Sigmoid colon (tissue), 6 donors: ENCODE measurements at regions not wholly inside any gene's neighbourhood (a gene's known extent, or its start where the extent isn't known, plus 50 kb on each side); places are given as distances from the start of the nearest gene placed in this dataset.

ENCODE experiments used
- DNase-seq: peaks from one replicate; pipeline ENCODE4 v3.0.0-alpha.2; 2019
- H3K27ac ChIP-seq, 4 donors: fragments of 200-600 bp; sonication (generic); one replicate each; pipeline ENCODE4 v1.5.1; 2016 to 2019; ENCODE audit warnings: mild to moderate bottlenecking in 1 of 4
- H3K27me3 ChIP-seq, 3 donors: fragments of 200-600 bp; sonication (generic); one replicate each; pipeline ENCODE4 v1.5.1; 2019; ENCODE audit warnings: mild to moderate bottlenecking in 1 of 3
- H3K36me3 ChIP-seq, 4 donors: fragments of 200-600 bp; sonication (generic); one replicate each; pipeline ENCODE4 v1.5.1; 2016 to 2019
- H3K4me1 ChIP-seq, 4 donors: fragments of 200-600 bp; sonication (generic); one replicate each; pipeline ENCODE4 v1.5.1; 2017 to 2019
- H3K4me3 ChIP-seq, 4 donors: fragments of 200-600 bp; sonication (generic); one replicate each; pipeline ENCODE4 v1.5.1; 2017 to 2019; ENCODE audit warnings: mild to moderate bottlenecking in 2 of 4, moderate library complexity in 1 of 4
- H3K9me3 ChIP-seq, 4 donors: fragments of 200-600 bp in 3 of 4; sonication (generic) in 3 of 4; one replicate each; pipeline versions ENCODE4 v1.5.1 to v1.6.1; 2013 to 2019
- EP300 ChIP-seq, 4 donors: sonication (generic); formaldehyde crosslinking; IDR thresholded peaks; one replicate each; pipeline ENCODE4 v1.6.1; 2017; ENCODE audit warnings: antibody characterized with exemption in 4 of 4
- POLR2A ChIP-seq, 2 donors: fragments of 450-650 bp; IDR thresholded peaks; one replicate each; pipeline ENCODE4 v1.6.1; 2016; ENCODE audit warnings: antibody characterized with exemption in 2 of 2, mild to moderate bottlenecking in 2 of 2, moderate library complexity in 2 of 2
- POLR2AphosphoS5 ChIP-seq, 4 donors: sonication (generic); formaldehyde crosslinking; IDR thresholded peaks; one replicate each; pipeline ENCODE4 v1.6.1; 2017; ENCODE audit warnings: antibody characterized with exemption in 4 of 4
- WGBS, 2 donors: extraction: QIAGEN DNeasy Blood & Tissue Kit; methylation state at CpG; one replicate each; pipeline ENCODE4 v1.1.7; 2013; 5-methylcytosine and 5-hydroxymethylcytosine counted together
- intact Hi-C: fragments of 100-400 bp; cut with DNase I; formaldehyde crosslinking; loops from one replicate; pipeline ENCODE4 v1.15.1; 2023
- TF ChIP-seq, protein P1 (sequence below), 4 experiments: fragments of 450-650 bp in 3 of 4; fragments of 200-600 bp in 1 of 4; IDR thresholded peaks; one replicate each; pipeline ENCODE4 v1.5.1; 2016 to 2019; ENCODE audit warnings: antibody characterized with exemption in 4 of 4, mild to moderate bottlenecking in 3 of 4, moderate library complexity in 2 of 4
- donor health status: healthy with polysubstance abuse.
- donor health status: healthy.

DNA sequence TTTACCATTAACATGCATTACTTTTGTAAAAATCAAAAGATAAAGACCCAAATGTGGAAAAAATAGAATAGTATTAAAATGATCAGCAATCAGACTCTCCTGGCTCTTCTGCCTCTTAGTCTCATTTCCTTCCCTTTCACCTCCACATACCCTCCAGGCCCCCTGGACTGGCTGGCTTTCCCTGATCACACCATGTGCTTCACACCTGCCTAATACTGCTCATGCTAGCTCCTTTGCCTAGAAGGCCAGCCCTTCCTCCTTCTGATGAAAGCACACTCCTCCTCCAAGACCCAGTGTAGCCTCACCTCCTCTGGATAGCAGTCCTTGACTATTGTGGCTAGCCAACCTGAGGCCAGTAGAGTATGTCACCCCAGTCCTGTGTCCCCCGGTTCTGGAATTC lies 182.0 kb upstream of the HEY2 start:
- H3K4me1 ChIP-seq = no peaks in the 10 kb centered on the region
- TF ChIP-seq, protein P1, sequence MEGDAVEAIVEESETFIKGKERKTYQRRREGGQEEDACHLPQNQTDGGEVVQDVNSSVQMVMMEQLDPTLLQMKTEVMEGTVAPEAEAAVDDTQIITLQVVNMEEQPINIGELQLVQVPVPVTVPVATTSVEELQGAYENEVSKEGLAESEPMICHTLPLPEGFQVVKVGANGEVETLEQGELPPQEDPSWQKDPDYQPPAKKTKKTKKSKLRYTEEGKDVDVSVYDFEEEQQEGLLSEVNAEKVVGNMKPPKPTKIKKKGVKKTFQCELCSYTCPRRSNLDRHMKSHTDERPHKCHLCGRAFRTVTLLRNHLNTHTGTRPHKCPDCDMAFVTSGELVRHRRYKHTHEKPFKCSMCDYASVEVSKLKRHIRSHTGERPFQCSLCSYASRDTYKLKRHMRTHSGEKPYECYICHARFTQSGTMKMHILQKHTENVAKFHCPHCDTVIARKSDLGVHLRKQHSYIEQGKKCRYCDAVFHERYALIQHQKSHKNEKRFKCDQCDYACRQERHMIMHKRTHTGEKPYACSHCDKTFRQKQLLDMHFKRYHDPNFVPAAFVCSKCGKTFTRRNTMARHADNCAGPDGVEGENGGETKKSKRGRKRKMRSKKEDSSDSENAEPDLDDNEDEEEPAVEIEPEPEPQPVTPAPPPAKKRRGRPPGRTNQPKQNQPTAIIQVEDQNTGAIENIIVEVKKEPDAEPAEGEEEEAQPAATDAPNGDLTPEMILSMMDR (IDR thresholded peaks at IDR 0.05) = no peak
- TF ChIP-seq POLR2A (IDR thresholded peaks at IDR 0.05) (no peak), EP300 (IDR thresholded peaks at IDR 0.05) (no peak), POLR2AphosphoS5 (IDR thresholded peaks at IDR 0.05) (no peak)
- 93 to 94% methylated on average over 1 of the region's 1 CpG for WGBS, 2 donors
- H3K4me3 ChIP-seq = no peak overlapping the region
- H3K27me3 ChIP-seq = no peaks in the 10 kb centered on the region
- DNase-seq = no peak
- no peak overlapping the region for H3K27ac ChIP-seq
- no peaks in the 10 kb centered on the region for H3K36me3 ChIP-seq
- intact Hi-C loops = no loop called here
- no peaks in the 10 kb centered on the region for H3K9me3 ChIP-seq

DNA sequence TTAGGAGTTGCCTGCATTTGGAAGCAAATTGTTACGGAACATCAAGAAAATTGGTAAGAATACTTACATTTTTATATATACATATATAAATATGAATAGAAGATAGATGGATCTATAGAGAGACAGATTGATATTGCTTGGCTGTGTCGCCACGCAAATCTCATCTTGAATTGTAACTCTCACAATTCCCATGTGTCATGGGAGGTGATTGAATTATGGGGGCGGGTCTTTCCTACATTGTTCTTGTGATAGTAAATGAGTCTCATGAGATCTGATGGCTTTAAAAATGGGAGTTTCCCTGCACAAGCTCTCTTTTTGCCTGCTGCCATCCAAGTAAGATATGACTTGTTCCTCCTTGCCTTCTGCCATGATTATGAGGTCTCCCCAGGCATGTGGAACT lies 180.8 kb upstream of the HEY2 start:
- H3K27ac ChIP-seq = no peak overlapping the region
- H3K36me3 ChIP-seq = no peaks in the 10 kb centered on the region
- H3K27me3 ChIP-seq = no peaks in the 10 kb centered on the region
- 95 to 98% methylated on average over 4 of the region's 4 CpGs for WGBS, 2 donors
- no peak for DNase-seq
- intact Hi-C loops = no loop called here
- no peak overlapping the region for H3K4me3 ChIP-seq
- TF ChIP-seq EP300 (IDR thresholded peaks at IDR 0.05) (no peak), POLR2AphosphoS5 (IDR thresholded peaks at IDR 0.05) (no peak), POLR2A (IDR thresholded peaks at IDR 0.05) (no peak)
- TF ChIP-seq, protein P1 (IDR thresholded peaks at IDR 0.05) = no peak
- no peaks in the 10 kb centered on the region for H3K9me3 ChIP-seq
- H3K4me1 ChIP-seq = no peaks in the 10 kb centered on the region

DNA sequence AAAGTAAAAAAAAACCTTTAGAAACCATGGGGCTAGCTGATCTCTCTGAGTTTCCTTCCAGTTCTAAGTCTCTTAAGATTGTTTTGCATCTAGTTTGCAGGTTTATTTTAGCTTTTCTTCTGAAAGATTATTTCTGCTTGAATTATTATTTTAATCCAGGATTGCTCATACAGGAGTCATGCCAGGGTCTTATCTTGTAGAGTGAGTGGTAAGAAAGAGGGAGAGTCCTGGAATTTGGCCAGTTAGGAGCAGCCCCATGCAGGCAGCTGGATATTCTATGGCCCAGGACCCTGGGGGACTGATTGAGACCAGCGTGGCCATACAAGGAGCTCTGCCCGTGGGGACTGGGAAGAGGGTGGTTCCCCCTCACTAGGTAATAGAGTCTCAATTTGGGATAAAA lies 178.9 kb upstream of the HEY2 start:
- intact Hi-C loops = no loop called here

DNA sequence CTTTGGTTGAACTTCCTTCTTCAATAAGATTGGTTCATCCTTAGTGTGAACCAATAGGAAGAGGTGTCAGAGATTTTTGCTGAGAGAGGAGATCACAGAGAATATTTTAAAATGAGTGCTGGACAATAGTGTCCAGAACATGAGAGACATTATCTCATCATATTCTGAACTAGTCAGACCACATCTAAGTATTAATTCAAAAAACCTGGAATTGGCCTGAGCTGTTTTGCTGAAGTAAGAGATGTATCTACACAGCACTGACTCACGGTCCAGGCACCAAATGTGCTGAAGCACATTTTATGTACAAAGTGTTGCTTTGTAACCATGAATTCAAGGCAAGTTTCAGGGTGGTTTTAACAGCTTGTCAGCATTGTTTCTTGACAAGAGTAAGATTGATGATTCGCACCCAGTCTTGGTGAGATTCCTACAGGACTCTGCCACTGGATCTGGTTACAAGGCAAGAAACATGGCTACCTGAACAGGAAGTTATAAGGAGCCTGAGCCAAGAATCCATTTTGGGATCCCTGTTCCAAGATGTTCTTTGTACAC lies 178.2 kb upstream of the HEY2 start:
- intact Hi-C loops = no loop called here
- TF ChIP-seq POLR2AphosphoS5 (IDR thresholded peaks at IDR 0.05) (no peak), POLR2A (IDR thresholded peaks at IDR 0.05) (no peak)
- H3K27ac ChIP-seq = no peak overlapping the region
- H3K27me3 ChIP-seq = no peaks in the 10 kb centered on the region
- 86 to 89% methylated on average over 2 of the region's 2 CpGs for WGBS, 2 donors
- no peaks in the 10 kb centered on the region for H3K9me3 ChIP-seq
- H3K36me3 ChIP-seq = no peaks in the 10 kb centered on the region
- H3K4me1 ChIP-seq = no peaks in the 10 kb centered on the region
- no peak overlapping the region for H3K4me3 ChIP-seq
- no peak for DNase-seq

More for the DNA sequence above, 178.9 kb upstream of the HEY2 start:
- Histone ChIP-seq H3K4me3 (no peak overlapping the region), H3K36me3 (no peaks in the 10 kb centered on the region), H3K27ac (no peak overlapping the region), H3K9me3 (no peaks in the 10 kb centered on the region), H3K27me3 (no peaks in the 10 kb centered on the region), H3K4me1 (no peaks in the 10 kb centered on the region)
- TF ChIP-seq POLR2A (IDR thresholded peaks at IDR 0.05) = no peak
- no peak for TF ChIP-seq EP300 (IDR thresholded peaks at IDR 0.05)
- TF ChIP-seq POLR2AphosphoS5 (IDR thresholded peaks at IDR 0.05) = no peak
- TF ChIP-seq, protein P1 (IDR thresholded peaks at IDR 0.05) = no peak
- 74 to 81% methylated on average over 2 of the region's 2 CpGs for WGBS, 2 donors
- DNase-seq = no peak

DNA sequence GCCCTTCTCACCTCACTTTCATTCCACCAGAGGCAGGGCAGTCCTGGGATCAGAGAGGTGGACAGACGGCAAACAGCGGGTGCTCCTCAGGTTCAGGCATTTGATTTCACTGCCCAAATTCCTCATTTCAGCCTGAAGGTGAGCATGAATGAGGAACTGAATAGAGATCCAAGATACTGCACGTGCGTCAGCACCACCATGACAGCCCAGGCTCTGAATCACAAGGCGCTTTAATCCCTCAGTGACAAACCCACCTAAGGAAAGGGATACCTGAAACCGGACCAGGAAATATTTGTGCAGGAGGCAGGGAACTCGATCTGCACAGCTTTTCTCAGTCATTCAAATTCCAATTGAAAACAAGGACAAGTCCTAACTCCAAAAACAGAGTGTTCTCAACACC lies 174.8 kb upstream of the HEY2 start:
- no peaks in the 10 kb centered on the region for H3K27me3 ChIP-seq
- no peaks in the 10 kb centered on the region for H3K9me3 ChIP-seq
- H3K27ac ChIP-seq = no peak overlapping the region
- no peak overlapping the region for H3K4me3 ChIP-seq
- DNase-seq = no peak
- no peaks in the 10 kb centered on the region for H3K36me3 ChIP-seq
- no peak for TF ChIP-seq POLR2AphosphoS5 (IDR thresholded peaks at IDR 0.05)
- TF ChIP-seq, protein P1 (IDR thresholded peaks at IDR 0.05) = no peak
- no peak for TF ChIP-seq EP300 (IDR thresholded peaks at IDR 0.05)
- intact Hi-C loops = no loop called here
- 74 to 86% methylated on average over 7 of the region's 7 CpGs for WGBS, 2 donors
- no peaks in the 10 kb centered on the region for H3K4me1 ChIP-seq
